Body of pancreas (tissue), 4 donors: ENCODE measurements at regions not wholly inside any gene's neighbourhood (a gene's known extent, or its start where the extent isn't known, plus 50 kb on each side); places are given as distances from the start of the nearest gene placed in this dataset.

Source experiments
- POLR2A ChIP-seq, 3 donors: fragments of 450-650 bp; IDR thresholded peaks; one replicate each; pipeline ENCODE4 v1.6.1; 2016; ENCODE audit warnings: antibody characterized with exemption in 3 of 3, mild to moderate bottlenecking in 2 of 3
- TF ChIP-seq, protein P1 (sequence below), 7 experiments: fragments of 450-650 bp in 4 of 7; fragments of 200-600 bp in 3 of 7; sonication (generic) in 3 of 7; IDR thresholded peaks; one replicate each; pipeline ENCODE4 v1.5.1; 2016 to 2019; ENCODE audit warnings: antibody characterized with exemption in 7 of 7

GRCh38 chr5:98106116-98107031 is 667.1 kb upstream of the RGMB start:
- TF ChIP-seq, protein P1, sequence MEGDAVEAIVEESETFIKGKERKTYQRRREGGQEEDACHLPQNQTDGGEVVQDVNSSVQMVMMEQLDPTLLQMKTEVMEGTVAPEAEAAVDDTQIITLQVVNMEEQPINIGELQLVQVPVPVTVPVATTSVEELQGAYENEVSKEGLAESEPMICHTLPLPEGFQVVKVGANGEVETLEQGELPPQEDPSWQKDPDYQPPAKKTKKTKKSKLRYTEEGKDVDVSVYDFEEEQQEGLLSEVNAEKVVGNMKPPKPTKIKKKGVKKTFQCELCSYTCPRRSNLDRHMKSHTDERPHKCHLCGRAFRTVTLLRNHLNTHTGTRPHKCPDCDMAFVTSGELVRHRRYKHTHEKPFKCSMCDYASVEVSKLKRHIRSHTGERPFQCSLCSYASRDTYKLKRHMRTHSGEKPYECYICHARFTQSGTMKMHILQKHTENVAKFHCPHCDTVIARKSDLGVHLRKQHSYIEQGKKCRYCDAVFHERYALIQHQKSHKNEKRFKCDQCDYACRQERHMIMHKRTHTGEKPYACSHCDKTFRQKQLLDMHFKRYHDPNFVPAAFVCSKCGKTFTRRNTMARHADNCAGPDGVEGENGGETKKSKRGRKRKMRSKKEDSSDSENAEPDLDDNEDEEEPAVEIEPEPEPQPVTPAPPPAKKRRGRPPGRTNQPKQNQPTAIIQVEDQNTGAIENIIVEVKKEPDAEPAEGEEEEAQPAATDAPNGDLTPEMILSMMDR (IDR thresholded peaks at IDR 0.05), result no peak
- no peak for TF ChIP-seq POLR2A (IDR thresholded peaks at IDR 0.05)
